Pancreas (tissue), 10 donors: ENCODE measurements at regions not wholly inside any gene's neighbourhood (a gene's known extent, or its start where the extent isn't known, plus 50 kb on each side); places are given as distances from the start of the nearest gene placed in this dataset.
"Not testable (repeated sequence)": the region's sequence is repeated elsewhere in the genome, so short reads cannot be mapped to it uniquely, and the experiment has no call there.

Source experiments
- ATAC-seq, 4 donors: fragments of 200-7000 bp; cut with Tn5 transposase; one replicate each; pipeline versions ENCODE4 v1.8.0 to v1.9.1; 2020; ENCODE audit warnings: mild to moderate bottlenecking in 4 of 4, moderate library complexity in 4 of 4
- DNase-seq, 6 donors: peaks; one replicate each; pipeline ENCODE4 v3.0.0-alpha.2; 2020
- FAIRE-seq: peaks from 2 replicates; lab custom pipeline; 2012; peaks lifted over from hg19 to GRCh38; lab: Jason Lieb, UNC
- H3K27ac ChIP-seq, 4 donors: fragments of 200-600 bp; sonication (generic); 1 replicate in 3 of 4; 2 replicates in 1 of 4; pipeline versions ENCODE4 v1.5.0 to v1.8.0; 2020
- H3K27me3 ChIP-seq, 4 donors: fragments of 200-600 bp; one replicate each; pipeline ENCODE4 v1.8.0; 2021
- H3K36me3 ChIP-seq, 3 donors: fragments of 200-600 bp; sonication (generic) in 1 of 3; one replicate each; pipeline versions ENCODE4 v1.5.0 to v1.8.0; 2020 to 2021
- H3K4me1 ChIP-seq, 3 donors: fragments of 200-600 bp; one replicate each; pipeline ENCODE4 v1.8.0; 2021
- H3K4me3 ChIP-seq, 4 donors: fragments of 200-600 bp; sonication (generic) in 2 of 4; one replicate each; pipeline versions ENCODE4 v1.5.0 to v1.8.0; 2020 to 2021
- H3K9me3 ChIP-seq, 4 donors: fragments of 200-600 bp; one replicate each; pipeline ENCODE4 v1.8.0; 2021
- WGBS, 2 donors: extraction: QIAGEN DNeasy Blood & Tissue Kit; methylation state at CpG; one replicate each; pipeline ENCODE4 v1.1.7; 2013; 5-methylcytosine and 5-hydroxymethylcytosine counted together
- intact Hi-C, 3 donors: fragments of 100-400 bp; cut with DNase I; formaldehyde crosslinking; loops; one replicate each; pipeline versions ENCODE4 v1.11.1 to v1.14.2; 2022
- TF ChIP-seq, protein P1 (sequence below), 4 donors: fragments of 200-600 bp; sonication (generic) in 3 of 4; IDR thresholded peaks; one replicate each; pipeline versions ENCODE4 v1.5.0 to v1.8.0; 2021; ENCODE audit warnings: antibody characterized with exemption in 4 of 4
- donor health status: healthy with polysubstance abuse.
- donor health status: DM: no; HTN: no; CAD: no; lungs with moderate emphysema.
- donor health status: DM: no; HTN: no; CAD: no.
- donor health status: control.
- donor health status: control.
- donor health status: Bipolar disorder and iron deficiency.
- donor health status: DM: yes; HTN: yes; CAD: no.
- donor health status: DM: no; HTN: no; CAD: no.
- donor health status: DM: no; HTN: no; CAD: no.
- donor health status: DM: yes; HTN: yes; CAD: no.

DNA sequence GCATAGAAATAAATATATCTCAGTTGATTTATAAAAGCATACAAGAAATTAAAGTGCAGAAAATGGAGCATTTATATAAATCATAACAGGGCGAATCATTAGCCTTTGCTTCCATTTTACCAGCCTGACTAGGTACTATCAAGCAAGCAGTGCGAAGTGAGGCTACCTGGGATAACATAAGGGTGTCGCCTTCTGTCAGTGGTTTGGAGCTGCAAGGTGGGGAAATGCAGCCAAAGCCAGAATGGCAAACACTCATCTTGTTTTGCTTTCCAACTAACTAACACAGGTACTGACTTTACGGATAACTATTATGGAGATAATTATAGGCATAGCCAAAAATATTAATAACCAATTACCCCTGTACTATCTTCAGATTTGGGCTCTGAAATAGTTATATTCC is 1459.8 kb downstream of the RAPGEF2 start:
- no peak for ATAC-seq
- H3K27me3 ChIP-seq: no peaks in the 10 kb centered on the region
- WGBS, 2 donors: 94 to 95% methylated on average over 4 of the region's 4 CpGs
- no peak for FAIRE-seq
- intact Hi-C loops: no loop called here
- TF ChIP-seq, protein P1, sequence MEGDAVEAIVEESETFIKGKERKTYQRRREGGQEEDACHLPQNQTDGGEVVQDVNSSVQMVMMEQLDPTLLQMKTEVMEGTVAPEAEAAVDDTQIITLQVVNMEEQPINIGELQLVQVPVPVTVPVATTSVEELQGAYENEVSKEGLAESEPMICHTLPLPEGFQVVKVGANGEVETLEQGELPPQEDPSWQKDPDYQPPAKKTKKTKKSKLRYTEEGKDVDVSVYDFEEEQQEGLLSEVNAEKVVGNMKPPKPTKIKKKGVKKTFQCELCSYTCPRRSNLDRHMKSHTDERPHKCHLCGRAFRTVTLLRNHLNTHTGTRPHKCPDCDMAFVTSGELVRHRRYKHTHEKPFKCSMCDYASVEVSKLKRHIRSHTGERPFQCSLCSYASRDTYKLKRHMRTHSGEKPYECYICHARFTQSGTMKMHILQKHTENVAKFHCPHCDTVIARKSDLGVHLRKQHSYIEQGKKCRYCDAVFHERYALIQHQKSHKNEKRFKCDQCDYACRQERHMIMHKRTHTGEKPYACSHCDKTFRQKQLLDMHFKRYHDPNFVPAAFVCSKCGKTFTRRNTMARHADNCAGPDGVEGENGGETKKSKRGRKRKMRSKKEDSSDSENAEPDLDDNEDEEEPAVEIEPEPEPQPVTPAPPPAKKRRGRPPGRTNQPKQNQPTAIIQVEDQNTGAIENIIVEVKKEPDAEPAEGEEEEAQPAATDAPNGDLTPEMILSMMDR (IDR thresholded peaks at IDR 0.05): no peak
- no peaks in the 10 kb centered on the region for H3K4me1 ChIP-seq
- no peak for DNase-seq
- no peaks in the 10 kb centered on the region for H3K9me3 ChIP-seq
- no peaks in the 10 kb centered on the region for H3K36me3 ChIP-seq
- no peak overlapping the region for H3K27ac ChIP-seq
- H3K4me3 ChIP-seq: no peak overlapping the region

DNA sequence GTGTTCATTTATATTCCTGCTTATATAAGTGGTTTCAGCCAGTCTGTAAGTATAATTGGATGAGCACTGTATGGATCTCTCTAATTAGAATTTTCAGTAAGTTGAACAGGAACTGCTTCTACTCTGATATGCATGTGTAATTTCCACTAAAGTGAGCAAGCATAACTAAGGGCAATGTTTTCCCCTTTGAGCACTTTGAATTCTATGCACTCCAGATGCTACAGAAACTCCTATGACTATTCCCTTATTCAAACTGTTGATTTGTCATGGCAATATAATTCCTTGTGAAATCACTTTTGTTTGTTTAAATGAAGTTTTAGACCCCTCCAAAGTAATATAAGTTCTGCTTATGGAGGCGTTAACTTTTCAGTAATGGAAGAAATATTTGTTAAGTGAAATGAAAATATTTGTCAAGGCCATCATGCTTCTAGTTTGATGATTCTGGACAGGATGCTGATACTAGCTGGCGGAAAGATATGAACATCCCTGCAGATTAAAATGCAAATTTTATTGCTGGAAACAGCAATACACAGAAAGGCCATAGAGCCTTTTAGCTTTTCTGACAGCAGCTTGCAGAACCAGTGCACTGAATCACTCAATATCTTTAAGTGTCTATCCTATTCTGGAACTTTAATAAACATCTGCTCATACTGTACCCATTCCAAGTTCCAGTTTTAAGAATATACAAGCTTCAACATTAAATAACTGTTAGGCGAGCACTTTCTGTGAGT is 1460.8 kb downstream of the RAPGEF2 start:
- 66 to 86% methylated on average over 3 of the region's 3 CpGs for WGBS, 2 donors
- FAIRE-seq: no peak
- intact Hi-C loops: no loop called here

DNA sequence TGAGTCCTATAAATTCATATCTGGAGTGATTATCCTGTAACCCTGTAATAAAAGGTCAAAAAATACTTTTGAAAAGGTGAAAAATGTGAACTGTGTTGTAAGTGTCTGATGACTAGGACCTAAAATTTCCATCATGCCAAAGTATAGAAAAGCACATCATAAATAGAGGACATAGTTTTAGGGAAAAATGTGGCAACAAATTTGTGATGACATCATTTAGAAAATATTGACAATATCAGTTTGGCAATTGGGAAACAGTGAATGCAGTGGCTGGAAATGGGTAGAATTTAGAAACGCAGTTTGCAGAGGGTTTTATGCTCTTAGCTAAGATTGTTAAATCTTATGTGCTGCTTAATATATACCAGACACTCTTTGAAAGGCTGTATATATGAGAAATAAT is 1464.8 kb downstream of the RAPGEF2 start:
- FAIRE-seq: no peak

More for the DNA sequence above, 1460.8 kb downstream of the RAPGEF2 start:
- ATAC-seq: no peak
- no peaks in the 10 kb centered on the region for H3K27me3 ChIP-seq
- H3K4me1 ChIP-seq: no peaks in the 10 kb centered on the region
- H3K36me3 ChIP-seq: no peaks in the 10 kb centered on the region
- no peak overlapping the region for H3K27ac ChIP-seq
- no peaks in the 10 kb centered on the region for H3K9me3 ChIP-seq
- H3K4me3 ChIP-seq: no peak overlapping the region
- DNase-seq: no peak
- TF ChIP-seq, protein P1 (IDR thresholded peaks at IDR 0.05): no peak

DNA sequence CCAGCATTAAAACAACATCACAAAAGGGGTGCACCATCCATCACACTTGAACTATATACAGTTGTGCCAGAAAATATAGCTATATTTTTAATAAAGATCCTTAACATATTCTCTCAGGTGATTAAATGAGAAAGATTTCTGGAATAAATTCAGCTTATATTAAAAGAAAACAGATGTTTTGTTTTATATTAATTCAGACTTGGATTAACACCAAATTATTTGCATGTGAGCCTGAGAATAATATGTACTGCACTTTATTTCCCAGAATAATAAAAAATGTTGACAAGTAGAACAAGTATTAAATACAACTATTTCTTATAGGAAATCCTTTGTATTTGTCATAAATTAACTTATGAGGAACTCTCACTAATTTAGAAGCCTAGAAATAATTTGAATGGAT is 1467.4 kb downstream of the RAPGEF2 start:
- no peaks in the 10 kb centered on the region for H3K36me3 ChIP-seq
- no peaks in the 10 kb centered on the region for H3K27me3 ChIP-seq
- no peak overlapping the region for H3K27ac ChIP-seq
- no peak overlapping the region for H3K4me3 ChIP-seq
- ATAC-seq (no peak), DNase-seq (no peak), FAIRE-seq (no peak)
- H3K9me3 ChIP-seq: no peaks in the 10 kb centered on the region
- TF ChIP-seq, protein P1 (IDR thresholded peaks at IDR 0.05): no peak
- intact Hi-C loops: no loop called here
- H3K4me1 ChIP-seq: no peaks in the 10 kb centered on the region

More for the DNA sequence above, 1464.8 kb downstream of the RAPGEF2 start:
- Histone ChIP-seq H3K9me3 (no peaks in the 10 kb centered on the region), H3K27ac (no peak overlapping the region), H3K4me1 (no peaks in the 10 kb centered on the region), H3K36me3 (no peaks in the 10 kb centered on the region), H3K4me3 (no peak overlapping the region), H3K27me3 (no peaks in the 10 kb centered on the region)
- TF ChIP-seq, protein P1 (IDR thresholded peaks at IDR 0.05): no peak
- 89 to 97% methylated on average over 1 of the region's 1 CpG for WGBS, 2 donors
- DNase-seq: no peak
- ATAC-seq: no peak
- intact Hi-C loops: no loop called here

DNA sequence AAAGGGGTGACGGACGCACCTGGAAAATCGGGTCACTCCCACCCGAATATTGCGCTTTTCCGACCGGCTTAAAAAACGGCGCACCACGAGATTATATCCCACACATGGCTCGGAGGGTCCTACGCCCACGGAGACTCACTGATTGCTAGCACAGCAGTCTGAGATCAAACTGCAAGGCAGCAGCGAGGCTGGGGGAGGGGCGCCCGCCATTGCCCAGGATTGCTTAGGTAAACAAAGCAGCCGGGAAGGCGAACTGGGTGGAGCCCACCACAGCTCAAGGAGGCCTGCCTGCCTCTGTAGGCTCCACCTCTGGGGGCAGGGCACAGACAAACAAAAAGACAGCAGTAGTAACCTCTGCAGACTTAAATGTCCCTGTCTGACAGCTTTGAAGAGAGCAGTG is 1471.4 kb downstream of the RAPGEF2 start:
- DNase-seq, H3K4me1 ChIP-seq, H3K36me3 ChIP-seq, intact Hi-C loops, H3K27ac ChIP-seq, H3K4me3 ChIP-seq, H3K9me3 ChIP-seq, ATAC-seq, FAIRE-seq, H3K27me3 ChIP-seq: not testable (repeated sequence)
- 82 to 90% methylated on average over 17 to 18 of the region's 18 CpGs for WGBS, 2 donors
